Brain microvascular endothelial cell (primary cell): ENCODE measurements at regions not wholly inside any gene's neighbourhood (a gene's known extent, or its start where the extent isn't known, plus 50 kb on each side); places are given as distances from the start of the nearest gene placed in this dataset.
A peak's percentile ranks its signal among the peaks of the same experiment; 100 is the strongest.

Experiments
- DNase-seq: peaks from one replicate; pipeline ENCODE4 v3.0.0-alpha.2; 2020
- H3K27ac ChIP-seq: fragments of 250-450 bp; sonication (Bioruptor Pico); 2 replicates; pipeline ENCODE4 v1.5.1; 2020; ENCODE audit warnings: mild to moderate bottlenecking, moderate library complexity
- H3K27me3 ChIP-seq: fragments of 250-450 bp; sonication (Bioruptor Pico); replicated peaks from 2 replicates; pipeline ENCODE4 v1.5.1; 2020; ENCODE audit warnings: mild to moderate bottlenecking
- H3K36me3 ChIP-seq: fragments of 250-450 bp; sonication (Bioruptor Pico); replicated peaks from 2 replicates; pipeline ENCODE4 v1.5.1; 2020; ENCODE audit warnings: mild to moderate bottlenecking
- H3K4me3 ChIP-seq: 2 replicates; pipeline ENCODE4 v1.5.1; 2011; ENCODE audit warnings: low read depth, mild to moderate bottlenecking, control low read depth, low read length, moderate library complexity
- in situ Hi-C: cut with HindIII; loops from 2 replicates; pipeline ENCODE4 v1.10.0; 2017; ENCODE audit warnings: low sequenced_read_pairs, low pct_ligation_motif_present
- TF ChIP-seq, protein P1 (sequence below): IDR thresholded peaks from 2 replicates; pipeline ENCODE4 v1.5.1; 2011; ENCODE audit warnings: low read depth, mild to moderate bottlenecking, moderate library complexity, low read length, control low read depth, inconsistent platforms; ENCODE audit errors: missing control alignments

DNA sequence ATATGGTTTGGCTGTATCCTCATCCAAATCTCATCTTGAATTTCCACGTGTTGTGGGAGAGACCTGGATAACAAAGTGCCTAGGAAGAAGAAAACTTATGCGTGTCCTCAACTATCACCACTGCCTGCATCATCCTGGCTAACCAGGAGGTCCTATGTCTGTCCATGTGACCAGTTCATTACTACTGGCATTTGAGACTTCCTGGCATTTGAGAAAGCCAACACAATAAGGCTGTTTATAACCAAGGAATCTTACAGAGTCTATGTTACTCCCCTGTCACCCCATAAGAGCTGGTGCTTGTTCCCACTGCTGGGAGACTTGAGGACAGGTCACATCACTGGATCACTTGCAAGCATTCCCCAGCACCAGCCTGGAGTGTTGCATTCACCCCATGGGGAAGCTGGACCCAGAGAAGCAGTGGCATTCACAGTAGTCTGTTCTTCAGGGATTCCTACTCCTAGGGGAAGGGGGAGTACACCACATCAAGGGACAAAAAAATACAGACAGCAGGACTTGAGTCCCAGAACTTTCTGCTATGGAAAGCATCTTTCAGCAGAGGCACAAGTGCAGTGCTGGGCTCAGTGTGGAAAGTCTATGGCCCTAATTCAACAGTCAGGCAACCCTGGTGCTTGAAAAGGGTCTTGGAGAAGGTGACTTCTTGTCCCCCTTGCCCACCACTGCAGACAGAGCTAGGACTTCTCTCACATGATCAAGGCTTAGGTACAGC is 717.1 kb downstream of the SEMA5A start:
- in situ Hi-C loops, result no loop called here
- peak; percentile 37 for DNase-seq
- TF ChIP-seq, protein P1, sequence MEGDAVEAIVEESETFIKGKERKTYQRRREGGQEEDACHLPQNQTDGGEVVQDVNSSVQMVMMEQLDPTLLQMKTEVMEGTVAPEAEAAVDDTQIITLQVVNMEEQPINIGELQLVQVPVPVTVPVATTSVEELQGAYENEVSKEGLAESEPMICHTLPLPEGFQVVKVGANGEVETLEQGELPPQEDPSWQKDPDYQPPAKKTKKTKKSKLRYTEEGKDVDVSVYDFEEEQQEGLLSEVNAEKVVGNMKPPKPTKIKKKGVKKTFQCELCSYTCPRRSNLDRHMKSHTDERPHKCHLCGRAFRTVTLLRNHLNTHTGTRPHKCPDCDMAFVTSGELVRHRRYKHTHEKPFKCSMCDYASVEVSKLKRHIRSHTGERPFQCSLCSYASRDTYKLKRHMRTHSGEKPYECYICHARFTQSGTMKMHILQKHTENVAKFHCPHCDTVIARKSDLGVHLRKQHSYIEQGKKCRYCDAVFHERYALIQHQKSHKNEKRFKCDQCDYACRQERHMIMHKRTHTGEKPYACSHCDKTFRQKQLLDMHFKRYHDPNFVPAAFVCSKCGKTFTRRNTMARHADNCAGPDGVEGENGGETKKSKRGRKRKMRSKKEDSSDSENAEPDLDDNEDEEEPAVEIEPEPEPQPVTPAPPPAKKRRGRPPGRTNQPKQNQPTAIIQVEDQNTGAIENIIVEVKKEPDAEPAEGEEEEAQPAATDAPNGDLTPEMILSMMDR, result peak; percentile 4
- no peak overlapping the region for H3K4me3 ChIP-seq
- H3K27me3 ChIP-seq, result no peaks in the 10 kb centered on the region
- H3K36me3 ChIP-seq, result no peaks in the 10 kb centered on the region
- H3K27ac ChIP-seq, result peak overlapping the region; percentile 97

DNA sequence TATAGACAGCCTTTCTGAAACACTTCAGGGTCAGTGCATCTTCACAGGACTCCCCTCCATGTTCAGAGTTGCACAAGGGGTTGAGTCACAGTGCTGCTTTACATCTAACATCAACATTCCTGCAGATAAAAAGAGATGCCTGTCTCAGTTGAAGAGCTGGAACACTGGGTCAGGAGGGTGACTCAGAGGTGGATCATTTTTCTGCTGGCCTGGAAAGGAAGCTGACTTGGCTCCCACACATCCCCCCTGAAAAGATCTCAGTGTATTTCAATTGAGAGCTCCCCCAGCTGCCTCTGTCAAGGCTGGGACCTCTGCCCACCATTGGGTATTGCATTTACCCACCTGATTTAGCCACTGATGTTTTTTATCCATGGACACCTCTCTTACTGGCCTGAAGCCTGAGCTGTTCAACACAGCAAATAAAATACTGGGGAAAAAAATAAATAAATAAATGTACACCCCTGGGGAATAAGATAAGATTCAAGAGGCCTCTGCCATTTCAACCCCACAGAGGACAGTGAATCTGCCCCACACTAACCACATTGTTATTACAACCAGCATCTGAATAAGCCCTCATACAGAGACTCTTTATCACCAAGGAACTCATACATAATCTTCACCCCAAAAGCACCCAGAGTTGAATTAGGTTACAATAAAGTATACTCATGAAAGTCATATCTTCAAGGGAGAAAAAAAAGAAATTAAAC is 716.4 kb downstream of the SEMA5A start:
- in situ Hi-C loops, result no loop called here
- DNase-seq, result peak; percentile 99
- Histone ChIP-seq H3K36me3 (no peaks in the 10 kb centered on the region), H3K27me3 (no peaks in the 10 kb centered on the region), H3K4me3 (no peak overlapping the region), H3K27ac (peak overlapping the region; percentile 97)
- TF ChIP-seq, protein P1, result no peak

DNA sequence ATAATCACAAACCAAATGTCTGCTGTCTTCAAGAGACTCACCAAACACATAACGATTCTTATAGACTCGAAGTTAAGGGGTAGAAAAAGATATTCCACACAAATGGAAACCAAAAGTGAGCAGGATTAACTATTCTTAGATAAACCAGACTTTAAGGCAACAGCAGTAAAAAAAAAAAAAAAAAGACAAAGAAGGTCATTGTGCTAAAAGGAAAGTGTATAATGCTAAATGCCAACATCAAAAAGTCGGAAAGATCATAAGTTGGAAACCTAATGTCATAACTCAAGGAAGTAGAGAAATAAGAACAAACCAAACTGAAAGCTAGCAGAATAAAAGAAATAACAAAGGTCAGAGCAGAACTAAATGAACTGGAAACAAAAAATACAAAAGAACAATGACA is 714.6 kb downstream of the SEMA5A start:
- Histone ChIP-seq H3K27me3 (no peaks in the 10 kb centered on the region), H3K4me3 (no peak overlapping the region), H3K36me3 (no peaks in the 10 kb centered on the region), H3K27ac (no peak overlapping the region)
- DNase-seq, result no peak
- TF ChIP-seq, protein P1, result no peak
- in situ Hi-C loops, result no loop called here

DNA sequence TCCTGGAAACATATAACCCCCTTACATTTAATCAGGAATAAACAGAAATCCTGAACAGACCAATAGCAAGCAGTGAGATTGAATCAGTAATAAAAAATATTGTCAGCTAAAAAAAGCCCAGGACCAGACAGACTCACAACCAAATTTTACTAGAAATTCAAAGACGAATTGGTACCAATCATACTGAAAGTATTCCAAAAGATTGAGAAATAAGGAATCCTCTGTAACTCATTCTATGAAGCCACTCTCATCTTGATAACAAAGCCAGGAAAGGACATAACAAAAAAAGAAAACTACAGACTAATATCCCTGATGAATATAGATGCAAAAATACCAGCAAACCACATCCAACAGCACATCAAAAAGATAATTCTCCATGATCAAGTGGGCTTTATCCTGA is 714.0 kb downstream of the SEMA5A start:
- Histone ChIP-seq H3K4me3 (no peak overlapping the region), H3K27ac (no peak overlapping the region), H3K36me3 (no peaks in the 10 kb centered on the region), H3K27me3 (no peaks in the 10 kb centered on the region)
- DNase-seq, result no peak
- in situ Hi-C loops, result no loop called here
- TF ChIP-seq, protein P1, result no peak

DNA sequence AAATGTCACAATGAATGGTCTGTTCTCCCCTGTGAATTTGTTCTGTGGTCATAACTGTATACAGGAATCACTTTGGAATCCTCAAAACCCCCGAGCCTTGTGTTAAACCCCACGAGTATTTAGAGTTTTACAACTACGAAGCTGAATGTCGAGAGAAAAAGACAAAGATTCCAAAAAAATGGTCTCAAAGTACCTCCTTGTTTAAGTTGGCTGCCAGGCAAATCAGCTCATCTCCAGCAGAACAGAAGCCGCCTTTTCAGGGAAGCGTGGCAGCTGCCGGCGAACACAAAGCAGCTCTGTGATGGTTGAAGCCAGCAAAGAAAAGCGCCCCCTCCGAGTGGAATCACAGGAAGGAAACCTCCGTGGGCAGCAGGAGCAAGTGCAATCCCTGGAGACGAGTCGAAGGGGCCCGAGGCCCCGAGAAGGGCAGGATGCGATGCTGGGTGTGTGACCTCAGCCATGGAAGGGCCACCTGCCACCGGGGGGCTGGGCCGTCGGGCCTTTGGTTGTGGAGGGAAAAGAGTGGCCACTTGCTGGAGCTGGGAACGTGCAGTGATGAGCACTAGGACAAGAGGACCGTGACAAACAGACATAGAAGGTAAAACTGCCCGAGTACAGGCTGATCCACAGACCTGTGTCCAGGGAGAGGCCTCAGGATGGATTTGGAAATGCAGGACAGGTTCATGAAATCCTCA is 706.4 kb downstream of the SEMA5A start:
- Histone ChIP-seq H3K36me3 (no peaks in the 10 kb centered on the region), H3K4me3 (no peak overlapping the region), H3K27me3 (no peaks in the 10 kb centered on the region), H3K27ac (no peak overlapping the region)
- TF ChIP-seq, protein P1, result no peak
- DNase-seq, result no peak
- in situ Hi-C loops, result no loop called here
